ENCODE measurements at regions not wholly inside any gene's neighbourhood (a gene's known extent, or its start where the extent isn't known, plus 50 kb on each side); places are given as distances from the start of the nearest gene placed in this dataset.

GRCh38 chr7:41328544-41328943 is 374.3 kb downstream of the INHBA start:
- Histone ChIP-seq H3K36me3 (ENCODE audit: control insufficient read depth, low read depth, low read length) (no peaks in the 10 kb centered on the region), H3K4me3 (ENCODE audit: low read length) (no peak overlapping the region), H3K27me3 (ENCODE audit: control insufficient read depth, insufficient read depth, low read length) (no peaks in the 10 kb centered on the region), H3K27ac (ENCODE audit: low read length) (no peak overlapping the region), H3K9ac (ENCODE audit: low read length) (no peak overlapping the region), H3K9me3 (ENCODE audit: control insufficient read depth, low read depth, low read length) (no peaks in the 10 kb centered on the region), H3K4me1 (ENCODE audit: control insufficient read depth, low read depth, low read length) (no peaks in the 10 kb centered on the region)

- Histone ChIP-seq H3K27ac (ENCODE audit: low read length) (no peak overlapping the region), H3K36me3 (ENCODE audit: control insufficient read depth, low read depth, low read length) (no peaks in the 10 kb centered on the region), H3K9me3 (ENCODE audit: control insufficient read depth, low read depth, low read length) (no peaks in the 10 kb centered on the region), H3K4me3 (ENCODE audit: low read length) (no peak overlapping the region), H3K27me3 (ENCODE audit: control insufficient read depth, insufficient read depth, low read length) (no peaks in the 10 kb centered on the region), H3K4me1 (ENCODE audit: control insufficient read depth, low read depth, low read length) (no peaks in the 10 kb centered on the region), H3K9ac (ENCODE audit: low read length) (no peak overlapping the region)
Measured at GRCh38 chr7:41328131-41328530, 374.8 kb downstream of the INHBA start.

DNA sequence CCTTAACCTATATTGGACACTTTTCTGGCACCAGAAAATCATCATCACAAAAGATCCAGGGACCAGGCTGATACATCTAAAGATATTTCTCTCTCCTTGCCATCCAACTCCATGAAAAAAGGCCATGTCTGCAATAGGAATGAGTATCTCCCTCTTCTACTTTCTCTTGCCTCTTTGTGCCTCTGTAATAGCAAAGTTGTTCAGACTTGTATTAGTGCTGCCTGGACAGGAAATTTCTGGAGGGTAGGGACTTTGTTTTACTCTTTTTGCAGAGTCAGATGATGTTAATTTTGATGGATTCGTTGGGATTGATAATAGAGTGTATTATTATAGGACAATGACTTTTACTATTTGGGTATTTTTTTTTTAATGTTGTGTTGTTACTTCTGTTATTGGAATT is 376.3 kb downstream of the INHBA start:
- Histone ChIP-seq H3K27ac (ENCODE audit: low read length) (no peak overlapping the region), H3K9me3 (ENCODE audit: control insufficient read depth, low read depth, low read length) (no peaks in the 10 kb centered on the region), H3K27me3 (ENCODE audit: control insufficient read depth, insufficient read depth, low read length) (no peaks in the 10 kb centered on the region), H3K9ac (ENCODE audit: low read length) (no peak overlapping the region), H3K36me3 (ENCODE audit: control insufficient read depth, low read depth, low read length) (no peaks in the 10 kb centered on the region), H3K4me3 (ENCODE audit: low read length) (no peak overlapping the region), H3K4me1 (ENCODE audit: control insufficient read depth, low read depth, low read length) (no peaks in the 10 kb centered on the region)

- Histone ChIP-seq H3K9me3 (ENCODE audit: control insufficient read depth, low read depth, low read length) (no peaks in the 10 kb centered on the region), H3K36me3 (ENCODE audit: control insufficient read depth, low read depth, low read length) (no peaks in the 10 kb centered on the region)
Measured at GRCh38 chr7:41323806-41324205, 379.1 kb downstream of the INHBA start.

DNA sequence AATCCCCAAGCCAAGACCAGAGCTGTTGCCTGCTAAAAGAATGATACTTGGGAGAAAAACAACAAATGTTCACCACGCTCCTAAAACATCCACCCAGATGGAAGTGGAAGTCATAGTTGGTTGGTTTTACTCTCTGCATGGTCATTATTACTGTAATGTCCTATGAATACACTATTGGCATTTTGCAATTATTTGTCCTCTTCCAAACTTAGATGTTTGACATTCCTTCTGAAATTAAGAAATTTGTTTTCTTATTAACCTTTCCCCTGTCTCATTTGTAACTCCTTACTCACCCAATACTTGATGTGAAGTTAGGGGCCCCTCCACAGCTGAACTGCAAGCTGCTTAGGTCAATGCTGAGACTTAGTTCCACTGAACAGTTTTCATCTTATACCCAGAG is 383.3 kb downstream of the INHBA start:
- Histone ChIP-seq H3K9me3 (ENCODE audit: control insufficient read depth, low read depth, low read length) (no peaks in the 10 kb centered on the region), H3K4me3 (ENCODE audit: low read length) (no peak overlapping the region), H3K27ac (ENCODE audit: low read length) (no peak overlapping the region), H3K27me3 (ENCODE audit: control insufficient read depth, insufficient read depth, low read length) (no peaks in the 10 kb centered on the region), H3K36me3 (ENCODE audit: control insufficient read depth, low read depth, low read length) (no peaks in the 10 kb centered on the region), H3K4me1 (ENCODE audit: control insufficient read depth, low read depth, low read length) (no peaks in the 10 kb centered on the region), H3K9ac (ENCODE audit: low read length) (no peak overlapping the region)

More at GRCh38 chr7:41323806-41324205, 379.1 kb downstream of the INHBA start:
- H3K27me3 ChIP-seq (ENCODE audit: control insufficient read depth, insufficient read depth, low read length) = no peaks in the 10 kb centered on the region
- no peak overlapping the region for H3K4me3 ChIP-seq (ENCODE audit: low read length)
- H3K9ac ChIP-seq (ENCODE audit: low read length) = no peak overlapping the region
- no peak overlapping the region for H3K27ac ChIP-seq (ENCODE audit: low read length)
- H3K4me1 ChIP-seq (ENCODE audit: control insufficient read depth, low read depth, low read length) = no peaks in the 10 kb centered on the region

DNA sequence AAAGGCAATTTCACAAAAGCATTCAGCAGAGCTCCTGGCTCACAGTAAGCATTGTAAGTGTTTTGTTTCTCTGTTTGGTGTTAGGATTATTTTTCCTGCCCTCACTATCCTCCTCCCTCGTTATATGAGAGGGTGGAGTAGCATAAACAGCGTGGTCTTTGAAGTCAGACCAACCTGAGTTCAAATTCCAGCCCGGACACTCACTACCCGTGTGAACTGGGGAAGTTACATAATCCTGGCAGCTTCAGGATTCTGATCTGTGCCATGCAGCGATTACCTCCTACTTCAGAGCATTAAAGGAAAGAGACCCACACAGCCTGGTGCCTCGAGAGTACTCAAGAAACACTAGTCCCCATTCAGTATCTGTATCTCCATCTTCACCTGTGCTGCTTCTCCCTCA is 386.5 kb downstream of the INHBA start:
- Histone ChIP-seq H3K9me3 (ENCODE audit: control insufficient read depth, low read depth, low read length) (no peaks in the 10 kb centered on the region), H3K27ac (ENCODE audit: low read length) (no peak overlapping the region), H3K36me3 (ENCODE audit: control insufficient read depth, low read depth, low read length) (no peaks in the 10 kb centered on the region), H3K4me1 (ENCODE audit: control insufficient read depth, low read depth, low read length) (peaks cover 4% of the 10 kb centered on the region), H3K27me3 (ENCODE audit: control insufficient read depth, insufficient read depth, low read length) (no peaks in the 10 kb centered on the region), H3K4me3 (ENCODE audit: low read length) (no peak overlapping the region), H3K9ac (ENCODE audit: low read length) (no peak overlapping the region)

- H3K4me1 ChIP-seq (ENCODE audit: control insufficient read depth, low read depth, low read length) = peaks cover 4% of the 10 kb centered on the region
- no peak overlapping the region for H3K4me3 ChIP-seq (ENCODE audit: low read length)
- H3K9me3 ChIP-seq (ENCODE audit: control insufficient read depth, low read depth, low read length) = no peaks in the 10 kb centered on the region
- H3K27ac ChIP-seq (ENCODE audit: low read length) = no peak overlapping the region
- no peaks in the 10 kb centered on the region for H3K27me3 ChIP-seq (ENCODE audit: control insufficient read depth, insufficient read depth, low read length)
- H3K9ac ChIP-seq (ENCODE audit: low read length) = no peak overlapping the region
- no peaks in the 10 kb centered on the region for H3K36me3 ChIP-seq (ENCODE audit: control insufficient read depth, low read depth, low read length)
Measured at GRCh38 chr7:41315764-41316163, 387.1 kb downstream of the INHBA start.

- Histone ChIP-seq H3K9ac (ENCODE audit: low read length) (no peak overlapping the region), H3K27me3 (ENCODE audit: control insufficient read depth, insufficient read depth, low read length) (no peaks in the 10 kb centered on the region), H3K36me3 (ENCODE audit: control insufficient read depth, low read depth, low read length) (no peaks in the 10 kb centered on the region), H3K4me3 (ENCODE audit: low read length) (no peak overlapping the region), H3K9me3 (ENCODE audit: control insufficient read depth, low read depth, low read length) (no peaks in the 10 kb centered on the region), H3K27ac (ENCODE audit: low read length) (no peak overlapping the region), H3K4me1 (ENCODE audit: control insufficient read depth, low read depth, low read length) (peaks cover 4% of the 10 kb centered on the region)
Measured at GRCh38 chr7:41313171-41313570, 389.7 kb downstream of the INHBA start.

DNA sequence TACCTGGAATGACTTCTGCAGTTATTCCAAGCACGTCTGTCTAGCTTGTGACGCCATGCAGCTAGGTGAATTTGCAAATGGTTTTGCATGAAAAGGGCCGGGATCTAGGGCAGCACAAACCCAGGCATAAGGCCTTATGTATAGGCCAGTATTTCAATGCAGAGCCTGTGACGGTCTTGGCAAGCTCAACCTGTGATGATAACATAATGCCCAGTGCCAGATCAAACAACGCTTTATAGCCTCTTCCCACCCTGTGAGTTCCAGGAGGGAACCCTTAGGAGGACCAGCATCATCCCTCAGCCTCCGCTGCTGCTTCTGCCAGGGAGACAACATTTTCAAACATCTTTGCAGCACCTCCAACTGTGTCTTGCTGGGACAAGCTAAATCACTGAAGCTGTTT is 390.7 kb downstream of the INHBA start:
- Histone ChIP-seq H3K9ac (ENCODE audit: low read length) (no peak overlapping the region), H3K9me3 (ENCODE audit: control insufficient read depth, low read depth, low read length) (no peaks in the 10 kb centered on the region), H3K36me3 (ENCODE audit: control insufficient read depth, low read depth, low read length) (no peaks in the 10 kb centered on the region), H3K4me1 (ENCODE audit: control insufficient read depth, low read depth, low read length) (peaks cover 4% of the 10 kb centered on the region), H3K4me3 (ENCODE audit: low read length) (no peak overlapping the region), H3K27ac (ENCODE audit: low read length) (no peak overlapping the region), H3K27me3 (ENCODE audit: control insufficient read depth, insufficient read depth, low read length) (no peaks in the 10 kb centered on the region)

- Histone ChIP-seq H3K36me3 (ENCODE audit: control insufficient read depth, low read depth, low read length) (no peaks in the 10 kb centered on the region), H3K9ac (ENCODE audit: low read length) (no peak overlapping the region), H3K27ac (ENCODE audit: low read length) (no peak overlapping the region), H3K4me1 (ENCODE audit: control insufficient read depth, low read depth, low read length) (peaks cover 4% of the 10 kb centered on the region), H3K27me3 (ENCODE audit: control insufficient read depth, insufficient read depth, low read length) (no peaks in the 10 kb centered on the region), H3K9me3 (ENCODE audit: control insufficient read depth, low read depth, low read length) (no peaks in the 10 kb centered on the region), H3K4me3 (ENCODE audit: low read length) (no peak overlapping the region)
Measured at GRCh38 chr7:41311301-41311700, 391.6 kb downstream of the INHBA start.

DNA sequence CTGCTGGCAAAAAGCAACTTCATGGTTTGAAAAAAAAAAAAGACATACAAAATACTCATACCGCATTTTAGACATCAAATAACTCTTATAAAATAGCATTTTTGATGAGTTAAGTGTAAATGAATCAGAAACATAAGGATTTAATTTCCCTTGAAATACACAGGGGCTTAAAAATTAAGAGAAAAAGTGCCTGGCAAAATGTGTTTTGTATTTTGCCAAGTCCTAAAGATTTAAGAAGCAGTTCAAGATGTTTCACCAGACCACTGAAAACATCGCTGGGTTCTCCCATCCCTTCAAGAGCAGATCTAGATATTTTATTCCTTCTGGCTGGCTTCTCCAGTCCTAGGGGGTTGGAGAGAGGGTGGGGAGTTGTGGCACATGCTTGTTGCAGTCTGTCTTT is 396.4 kb downstream of the INHBA start:
- Histone ChIP-seq H3K4me1 (ENCODE audit: control insufficient read depth, low read depth, low read length) (no peaks in the 10 kb centered on the region), H3K27ac (ENCODE audit: low read length) (no peak overlapping the region), H3K9ac (ENCODE audit: low read length) (no peak overlapping the region), H3K4me3 (ENCODE audit: low read length) (no peak overlapping the region), H3K36me3 (ENCODE audit: control insufficient read depth, low read depth, low read length) (no peaks in the 10 kb centered on the region), H3K9me3 (ENCODE audit: control insufficient read depth, low read depth, low read length) (no peaks in the 10 kb centered on the region), H3K27me3 (ENCODE audit: control insufficient read depth, insufficient read depth, low read length) (no peaks in the 10 kb centered on the region)

- Histone ChIP-seq H3K9ac (ENCODE audit: low read length) (no peak overlapping the region), H3K27me3 (ENCODE audit: control insufficient read depth, insufficient read depth, low read length) (no peaks in the 10 kb centered on the region), H3K4me1 (ENCODE audit: control insufficient read depth, low read depth, low read length) (no peaks in the 10 kb centered on the region), H3K9me3 (ENCODE audit: control insufficient read depth, low read depth, low read length) (no peaks in the 10 kb centered on the region), H3K36me3 (ENCODE audit: control insufficient read depth, low read depth, low read length) (no peaks in the 10 kb centered on the region), H3K4me3 (ENCODE audit: low read length) (no peak overlapping the region), H3K27ac (ENCODE audit: low read length) (no peak overlapping the region)
Measured at GRCh38 chr7:41305001-41305400, 397.9 kb downstream of the INHBA start.
